GM12878 (cell line): ENCODE measurements at regions not wholly inside any gene's neighbourhood (a gene's known extent, or its start where the extent isn't known, plus 50 kb on each side); places are given as distances from the start of the nearest gene placed in this dataset.

Source experiments
- ATAC-seq: fragments of 200-7000 bp; cut with Tn5 transposase; 3 replicates; pipeline ENCODE4 v1.9.1; 2020; ENCODE audit warnings: mild to moderate bottlenecking, moderate library complexity
- BruUV-seq: library from RNA; stranded (reverse); fragments of 400-500 nt; replicated peaks from 2 replicates; lab custom pipeline; 2021; lab: Mats Ljungman, UMichigan
- CTCF ChIA-PET: fragments of 300-600 bp; sonication (Branson Sonifier 250); formaldehyde crosslinking; extraction: SDS; loops from one replicate; lab custom pipeline; 2021; ENCODE audit warnings: inconsistent platforms; lab: Yijun Ruan, JAX
- POLR2A ChIA-PET: fragments of 350-600 bp; formaldehyde crosslinking; extraction: SDS; loops from one replicate; lab custom pipeline; 2021; ENCODE audit warnings: inconsistent platforms; lab: Charles Lee
- RAD21 ChIA-PET: fragments of 300-600 bp; sonication (Branson Sonifier 250); formaldehyde crosslinking; loops from one replicate; lab custom pipeline; 2023; ENCODE audit warnings: antibody characterized with exemption; ENCODE audit not compliant: unreplicated experiment; lab: Charles Lee
- SMC1A ChIA-PET: fragments of 300-600 bp; sonication (Branson Sonifier 250); formaldehyde crosslinking; loops from one replicate; lab custom pipeline; 2023; ENCODE audit not compliant: unreplicated experiment, uncharacterized antibody; lab: Charles Lee
- DNase-seq: peaks from one replicate; pipeline ENCODE4 v3.0.0-alpha.2; 2011; ENCODE audit warnings: low read depth, low spot score
- FAIRE-seq: peaks from 3 replicates; lab custom pipeline; 2011; peaks lifted over from hg19 to GRCh38; lab: Jason Lieb, UNC
- H2AFZ ChIP-seq: 2 replicates; pipeline ENCODE4 v1.6.0; 2011; ENCODE audit warnings: low read depth, low read length, control low read depth; ENCODE audit not compliant: control insufficient read depth
- H3K27ac ChIP-seq: 2 replicates; pipeline ENCODE4 v1.5.1; 2011; ENCODE audit warnings: control low read depth; ENCODE audit not compliant: control insufficient read depth, insufficient read depth
- H3K27me3 ChIP-seq, 2 experiments: replicated peaks in 1 of 2; 2 replicates each; pipeline versions ENCODE4 v1.6.0 to v1.6.1; 2011; ENCODE audit warnings: low read length in 1 of 2; ENCODE audit not compliant: control insufficient read depth in 2 of 2, insufficient read depth in 2 of 2
- H3K36me3 ChIP-seq, 2 experiments: 2 replicates each; pipeline ENCODE4 v1.5.1; 2011; ENCODE audit warnings: low read length in 1 of 2; ENCODE audit not compliant: control insufficient read depth in 2 of 2, insufficient read depth in 2 of 2
- H3K4me1 ChIP-seq: 2 replicates; pipeline ENCODE4 v1.6.1; 2011; ENCODE audit warnings: mild to moderate bottlenecking, low read length, moderate library complexity, mixed read lengths; ENCODE audit not compliant: control insufficient read depth, insufficient read depth
- H3K4me2 ChIP-seq: 2 replicates; pipeline ENCODE4 v1.6.0; 2011; ENCODE audit warnings: control low read depth; ENCODE audit not compliant: control insufficient read depth, insufficient read depth
- H3K4me3 ChIP-seq: fragments of 200-600 bp; sonication (generic); 2 replicates; pipeline ENCODE4 v1.5.1; 2016
- H3K79me2 ChIP-seq: 2 replicates; pipeline ENCODE4 v1.6.0; 2011; ENCODE audit warnings: low read length; ENCODE audit not compliant: control insufficient read depth, insufficient read depth
- H3K9ac ChIP-seq: 2 replicates; pipeline ENCODE4 v1.8.0; 2011; ENCODE audit warnings: low read length, control low read depth, mixed read lengths; ENCODE audit not compliant: control insufficient read depth, insufficient read depth
- H3K9me3 ChIP-seq: replicated peaks from 3 replicates; pipeline ENCODE4 v1.5.1; 2011; ENCODE audit warnings: mild to moderate bottlenecking, low read length; ENCODE audit not compliant: control insufficient read depth, insufficient read depth
- H4K20me1 ChIP-seq: 2 replicates; pipeline ENCODE4 v1.6.0; 2011; ENCODE audit not compliant: control insufficient read depth, insufficient read depth
- ASH2L ChIP-seq: fragments of 300-600, 200-600 bp; sonication (generic); IDR thresholded peaks from 2 replicates; pipeline ENCODE4 v1.6.1; 2017; ENCODE audit warnings: low read depth, mild to moderate bottlenecking, borderline replicate concordance
- KDM1A ChIP-seq: fragments of 200-600 bp; sonication (generic); IDR thresholded peaks from 2 replicates; pipeline ENCODE4 v1.6.1; 2016; ENCODE audit warnings: borderline replicate concordance
- NBN ChIP-seq: fragments of 450-650 bp; IDR thresholded peaks from 2 replicates; pipeline ENCODE4 v1.6.1; 2016
- NRF1 ChIP-seq: conservative IDR thresholded peaks from 2 replicates; pipeline ENCODE4 v1.6.1; 2011; ENCODE audit warnings: mild to moderate bottlenecking, low read depth, low read length, improper control_type of control experiment
- POLR2AphosphoS2 ChIP-seq: IDR thresholded peaks from 2 replicates; pipeline ENCODE4 v1.6.1; 2011; ENCODE audit warnings: low read depth, mild to moderate bottlenecking, low read length, improper control_type of control experiment, moderate library complexity
- WGBS: methylation state at CpG from one replicate; pipeline ENCODE4 v1.1.6; 2016; ENCODE audit warnings: low lambda C conversion rate; ENCODE audit not compliant: insufficient replicate concordance, insufficient coverage; ENCODE audit errors: missing lambda C conversion rate; 5-methylcytosine and 5-hydroxymethylcytosine counted together
- in situ Hi-C: fragments of 300-500 bp; cut with MboI; formaldehyde crosslinking; loops from 9 replicates; pipeline ENCODE4 v1.14.3; 2018; ENCODE audit warnings: mixed read lengths
- intact Hi-C: fragments of 100-400 bp; cut with micrococcal nuclease; formaldehyde crosslinking; loops from one replicate; pipeline ENCODE4 v1.14.2; 2022; ENCODE audit not compliant: unreplicated experiment

GRCh38 chr17:71325117-71325516 is 795.7 kb upstream of the SOX9 start:
- no peaks in the 10 kb centered on the region for H3K27me3 ChIP-seq
- H3K9ac ChIP-seq, result no peak overlapping the region
- no TSS peak for BruUV-seq
- ChIA-PET RAD21 (no interaction called here), SMC1A (no interaction called here), CTCF (no interaction called here), POLR2A (no interaction called here)
- WGBS, result 8% methylated on average over 1 of the region's 1 CpG
- no peak for DNase-seq
- no peak overlapping the region for H3K4me2 ChIP-seq
- no peak for ATAC-seq
- H3K4me1 ChIP-seq, result no peaks in the 10 kb centered on the region
- H2AFZ ChIP-seq, result no peak overlapping the region
- no peaks in the 10 kb centered on the region for H3K9me3 ChIP-seq
- no peaks in the 10 kb centered on the region for H4K20me1 ChIP-seq
- no peak overlapping the region for H3K4me3 ChIP-seq
- TF ChIP-seq NRF1 (no peak), POLR2AphosphoS2 (no peak), NBN (no peak)
- H3K27ac ChIP-seq, result no peak overlapping the region
- no peaks in the 10 kb centered on the region for H3K36me3 ChIP-seq
- H3K79me2 ChIP-seq, result no peaks in the 10 kb centered on the region
- intact Hi-C loops (no loop called here), in situ Hi-C loops (no loop called here)
- FAIRE-seq, result no peak

DNA sequence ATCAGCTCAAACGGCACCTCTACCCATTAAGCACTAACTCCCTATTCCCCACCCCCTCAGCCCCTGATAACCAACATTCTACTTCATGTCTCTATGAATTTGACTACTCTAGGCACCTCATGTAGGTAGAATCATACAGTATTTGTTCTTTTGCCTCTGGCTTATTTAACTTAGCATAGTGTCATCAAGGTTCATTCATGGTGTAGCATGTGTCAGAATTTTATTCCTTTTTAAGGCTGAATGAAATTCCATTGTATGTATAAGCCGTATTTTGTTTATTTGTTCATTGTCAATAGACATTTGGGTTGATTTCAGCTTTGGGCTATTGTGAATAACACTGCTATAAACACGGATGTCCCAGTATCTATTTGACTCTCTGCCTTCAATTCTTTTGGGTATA is 794.9 kb upstream of the SOX9 start:
- POLR2A ChIA-PET, result no interaction called here
- H4K20me1 ChIP-seq, result no peaks in the 10 kb centered on the region
- CTCF ChIA-PET, result no interaction called here
- DNase-seq (no peak), FAIRE-seq (no peak), ATAC-seq (no peak)
- H3K27me3 ChIP-seq, result no peaks in the 10 kb centered on the region
- no peak overlapping the region for H3K4me3 ChIP-seq
- no peak overlapping the region for H3K4me2 ChIP-seq
- no peaks in the 10 kb centered on the region for H3K9me3 ChIP-seq
- in situ Hi-C loops (no loop called here), intact Hi-C loops (no loop called here)
- TF ChIP-seq ASH2L (no peak), KDM1A (no peak)
- SMC1A ChIA-PET, result no interaction called here
- no peaks in the 10 kb centered on the region for H3K36me3 ChIP-seq
- H3K27ac ChIP-seq, result no peak overlapping the region
- WGBS, result 2% methylated on average over 3 of the region's 3 CpGs
- no peak overlapping the region for H2AFZ ChIP-seq
- no peak overlapping the region for H3K9ac ChIP-seq
- BruUV-seq, result no TSS peak
- H3K4me1 ChIP-seq, result no peaks in the 10 kb centered on the region
- no peaks in the 10 kb centered on the region for H3K79me2 ChIP-seq
- RAD21 ChIA-PET, result no interaction called here
